ENCODE measurements at regions not wholly inside any gene's neighbourhood (a gene's known extent, or its start where the extent isn't known, plus 50 kb on each side); places are given as distances from the start of the nearest gene placed in this dataset.

DNA sequence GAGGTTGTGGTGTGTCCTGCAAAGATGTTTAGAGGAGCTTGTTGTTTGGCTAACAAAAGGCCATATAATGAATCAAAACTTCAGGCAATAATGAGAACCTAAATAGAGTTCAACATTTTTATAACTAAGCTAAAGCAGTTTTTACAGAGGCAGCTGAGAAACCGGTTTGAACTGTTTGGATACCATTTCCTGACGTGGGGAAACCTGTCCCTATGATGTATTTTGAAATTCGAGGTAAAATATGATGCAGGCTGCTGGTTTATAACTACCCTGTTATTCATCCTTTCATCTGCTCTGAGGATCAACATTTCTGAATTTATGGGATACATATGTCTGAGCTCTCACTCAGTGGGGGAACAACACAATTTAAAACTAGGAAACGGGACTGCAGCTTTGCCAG is 289.5 kb upstream of the IRX2 start (continued):
- TF ChIP-seq, protein P1, sequence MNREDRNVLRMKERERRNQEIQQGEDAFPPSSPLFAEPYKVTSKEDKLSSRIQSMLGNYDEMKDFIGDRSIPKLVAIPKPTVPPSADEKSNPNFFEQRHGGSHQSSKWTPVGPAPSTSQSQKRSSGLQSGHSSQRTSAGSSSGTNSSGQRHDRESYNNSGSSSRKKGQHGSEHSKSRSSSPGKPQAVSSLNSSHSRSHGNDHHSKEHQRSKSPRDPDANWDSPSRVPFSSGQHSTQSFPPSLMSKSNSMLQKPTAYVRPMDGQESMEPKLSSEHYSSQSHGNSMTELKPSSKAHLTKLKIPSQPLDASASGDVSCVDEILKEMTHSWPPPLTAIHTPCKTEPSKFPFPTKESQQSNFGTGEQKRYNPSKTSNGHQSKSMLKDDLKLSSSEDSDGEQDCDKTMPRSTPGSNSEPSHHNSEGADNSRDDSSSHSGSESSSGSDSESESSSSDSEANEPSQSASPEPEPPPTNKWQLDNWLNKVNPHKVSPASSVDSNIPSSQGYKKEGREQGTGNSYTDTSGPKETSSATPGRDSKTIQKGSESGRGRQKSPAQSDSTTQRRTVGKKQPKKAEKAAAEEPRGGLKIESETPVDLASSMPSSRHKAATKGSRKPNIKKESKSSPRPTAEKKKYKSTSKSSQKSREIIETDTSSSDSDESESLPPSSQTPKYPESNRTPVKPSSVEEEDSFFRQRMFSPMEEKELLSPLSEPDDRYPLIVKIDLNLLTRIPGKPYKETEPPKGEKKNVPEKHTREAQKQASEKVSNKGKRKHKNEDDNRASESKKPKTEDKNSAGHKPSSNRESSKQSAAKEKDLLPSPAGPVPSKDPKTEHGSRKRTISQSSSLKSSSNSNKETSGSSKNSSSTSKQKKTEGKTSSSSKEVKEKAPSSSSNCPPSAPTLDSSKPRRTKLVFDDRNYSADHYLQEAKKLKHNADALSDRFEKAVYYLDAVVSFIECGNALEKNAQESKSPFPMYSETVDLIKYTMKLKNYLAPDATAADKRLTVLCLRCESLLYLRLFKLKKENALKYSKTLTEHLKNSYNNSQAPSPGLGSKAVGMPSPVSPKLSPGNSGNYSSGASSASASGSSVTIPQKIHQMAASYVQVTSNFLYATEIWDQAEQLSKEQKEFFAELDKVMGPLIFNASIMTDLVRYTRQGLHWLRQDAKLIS (CRISPR knock-in tag; IDR thresholded peaks at IDR 0.05; ENCODE audit: borderline replicate concordance), result no peak
- TF ChIP-seq, protein P2, sequence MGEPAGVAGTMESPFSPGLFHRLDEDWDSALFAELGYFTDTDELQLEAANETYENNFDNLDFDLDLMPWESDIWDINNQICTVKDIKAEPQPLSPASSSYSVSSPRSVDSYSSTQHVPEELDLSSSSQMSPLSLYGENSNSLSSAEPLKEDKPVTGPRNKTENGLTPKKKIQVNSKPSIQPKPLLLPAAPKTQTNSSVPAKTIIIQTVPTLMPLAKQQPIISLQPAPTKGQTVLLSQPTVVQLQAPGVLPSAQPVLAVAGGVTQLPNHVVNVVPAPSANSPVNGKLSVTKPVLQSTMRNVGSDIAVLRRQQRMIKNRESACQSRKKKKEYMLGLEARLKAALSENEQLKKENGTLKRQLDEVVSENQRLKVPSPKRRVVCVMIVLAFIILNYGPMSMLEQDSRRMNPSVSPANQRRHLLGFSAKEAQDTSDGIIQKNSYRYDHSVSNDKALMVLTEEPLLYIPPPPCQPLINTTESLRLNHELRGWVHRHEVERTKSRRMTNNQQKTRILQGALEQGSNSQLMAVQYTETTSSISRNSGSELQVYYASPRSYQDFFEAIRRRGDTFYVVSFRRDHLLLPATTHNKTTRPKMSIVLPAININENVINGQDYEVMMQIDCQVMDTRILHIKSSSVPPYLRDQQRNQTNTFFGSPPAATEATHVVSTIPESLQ (CRISPR knock-in tag; IDR thresholded peaks at IDR 0.05), result no peak

DNA sequence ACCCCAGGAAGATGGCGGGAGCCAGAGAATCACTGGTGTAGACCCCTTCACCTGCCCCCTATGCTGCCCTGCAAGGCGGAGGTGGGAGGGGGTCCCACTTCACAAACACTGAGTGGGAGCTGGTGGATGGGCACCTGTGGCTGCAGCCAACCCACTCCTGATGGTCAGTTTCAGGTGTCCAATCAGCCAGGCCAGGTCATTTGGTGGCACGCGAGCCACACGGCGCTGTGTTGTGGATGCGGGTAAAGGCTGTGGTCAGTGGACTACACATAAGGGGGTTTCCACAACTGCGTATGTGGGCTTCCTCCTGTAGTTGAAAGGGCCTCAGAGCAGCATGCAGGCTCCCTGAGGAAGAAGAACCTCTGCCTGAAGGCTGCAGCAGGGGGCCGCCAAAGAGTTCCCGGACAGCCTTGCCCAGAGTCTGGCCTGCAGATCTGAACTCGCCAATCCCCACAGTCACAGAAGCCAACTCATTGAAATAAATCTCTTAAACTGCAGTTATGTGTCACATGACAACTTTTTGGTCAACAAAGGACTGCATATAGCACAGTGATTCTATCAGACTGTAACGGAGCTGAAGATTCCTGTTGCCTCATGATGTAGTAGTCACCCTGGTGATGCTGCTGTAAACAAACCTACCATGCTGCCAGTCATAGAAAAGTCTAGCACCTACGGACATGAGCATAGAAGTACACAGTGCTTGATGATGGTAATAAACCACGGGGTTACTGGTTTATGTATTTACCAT is 284.7 kb upstream of the IRX2 start:
- peaks cover 5% of the 10 kb centered on the region; the same call in 1 of the 2 replicates for H3K9me3 Mint-ChIP-seq
- H3K36me3 Mint-ChIP-seq, result no peaks in the 10 kb centered on the region
- ChIA-PET CTCF (no interaction called here), POLR2A (no interaction called here)
- no peak for DNase-seq (ENCODE audit: low spot score)
- no peak overlapping the region for H3K27ac Mint-ChIP-seq
- peaks cover 16% of the 10 kb centered on the region for H3K4me1 Mint-ChIP-seq
- no peaks in the 10 kb centered on the region for H3K27me3 Mint-ChIP-seq (ENCODE audit: low read depth)
- TF ChIP-seq ZNF219 (CRISPR knock-in tag; IDR thresholded peaks at IDR 0.05; ENCODE audit: borderline replicate concordance), result no peak
- no peak for TF ChIP-seq SOX15 (CRISPR knock-in tag; IDR thresholded peaks at IDR 0.05)
- TF ChIP-seq CREM (CRISPR knock-in tag; IDR thresholded peaks at IDR 0.05), result no peak
- no peak for TF ChIP-seq RELA (CRISPR knock-in tag; IDR thresholded peaks at IDR 0.05; ENCODE audit: borderline replicate concordance)
- TF ChIP-seq, protein P3, sequence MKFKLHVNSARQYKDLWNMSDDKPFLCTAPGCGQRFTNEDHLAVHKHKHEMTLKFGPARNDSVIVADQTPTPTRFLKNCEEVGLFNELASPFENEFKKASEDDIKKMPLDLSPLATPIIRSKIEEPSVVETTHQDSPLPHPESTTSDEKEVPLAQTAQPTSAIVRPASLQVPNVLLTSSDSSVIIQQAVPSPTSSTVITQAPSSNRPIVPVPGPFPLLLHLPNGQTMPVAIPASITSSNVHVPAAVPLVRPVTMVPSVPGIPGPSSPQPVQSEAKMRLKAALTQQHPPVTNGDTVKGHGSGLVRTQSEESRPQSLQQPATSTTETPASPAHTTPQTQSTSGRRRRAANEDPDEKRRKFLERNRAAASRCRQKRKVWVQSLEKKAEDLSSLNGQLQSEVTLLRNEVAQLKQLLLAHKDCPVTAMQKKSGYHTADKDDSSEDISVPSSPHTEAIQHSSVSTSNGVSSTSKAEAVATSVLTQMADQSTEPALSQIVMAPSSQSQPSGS (CRISPR knock-in tag; IDR thresholded peaks at IDR 0.05; ENCODE audit: borderline replicate concordance, low read depth), result no peak
- TF ChIP-seq ELF4 (CRISPR knock-in tag; IDR thresholded peaks at IDR 0.05; ENCODE audit: low read depth), result no peak
- H3K4me3 Mint-ChIP-seq, result no peak overlapping the region
- no peak for ATAC-seq

DNA sequence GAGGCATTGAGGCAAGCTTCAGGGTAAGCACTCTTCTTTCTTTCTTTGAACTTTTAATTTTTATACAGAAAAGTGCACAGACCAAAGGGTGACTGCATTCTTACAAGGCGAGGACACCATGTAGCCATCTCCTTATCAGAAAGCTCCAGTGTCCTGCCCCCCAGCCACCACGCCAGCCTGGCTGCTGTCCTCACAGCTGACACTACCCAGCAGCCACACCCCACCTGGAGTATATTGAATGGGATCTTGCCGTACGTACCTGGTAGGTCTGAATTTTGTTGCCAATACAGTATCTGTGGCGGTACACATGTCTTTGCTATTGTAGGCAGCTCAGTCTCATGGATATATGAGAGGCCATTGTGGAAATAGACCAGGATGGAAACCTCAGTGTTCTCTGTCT is 284.0 kb upstream of the IRX2 start:
- H3K4me3 Mint-ChIP-seq, result no peak overlapping the region
- H3K36me3 Mint-ChIP-seq, result no peaks in the 10 kb centered on the region
- H3K27me3 Mint-ChIP-seq (ENCODE audit: low read depth), result no peaks in the 10 kb centered on the region
- ChIA-PET POLR2A (no interaction called here), CTCF (no interaction called here)
- no peak overlapping the region for H3K27ac Mint-ChIP-seq
- DNase-seq (ENCODE audit: low spot score) (no peak), ATAC-seq (no peak)
- peaks cover 5% of the 10 kb centered on the region; the same call in 1 of the 2 replicates for H3K9me3 Mint-ChIP-seq
- H3K4me1 Mint-ChIP-seq, result peaks cover 16% of the 10 kb centered on the region
- TF ChIP-seq, protein P4, sequence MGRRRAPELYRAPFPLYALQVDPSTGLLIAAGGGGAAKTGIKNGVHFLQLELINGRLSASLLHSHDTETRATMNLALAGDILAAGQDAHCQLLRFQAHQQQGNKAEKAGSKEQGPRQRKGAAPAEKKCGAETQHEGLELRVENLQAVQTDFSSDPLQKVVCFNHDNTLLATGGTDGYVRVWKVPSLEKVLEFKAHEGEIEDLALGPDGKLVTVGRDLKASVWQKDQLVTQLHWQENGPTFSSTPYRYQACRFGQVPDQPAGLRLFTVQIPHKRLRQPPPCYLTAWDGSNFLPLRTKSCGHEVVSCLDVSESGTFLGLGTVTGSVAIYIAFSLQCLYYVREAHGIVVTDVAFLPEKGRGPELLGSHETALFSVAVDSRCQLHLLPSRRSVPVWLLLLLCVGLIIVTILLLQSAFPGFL (CRISPR knock-in tag; IDR thresholded peaks at IDR 0.05; ENCODE audit: borderline replicate concordance), result no peak
- no peak for TF ChIP-seq SMAD3 (CRISPR knock-in tag; IDR thresholded peaks at IDR 0.05; ENCODE audit: borderline replicate concordance)
- TF ChIP-seq, protein P5, sequence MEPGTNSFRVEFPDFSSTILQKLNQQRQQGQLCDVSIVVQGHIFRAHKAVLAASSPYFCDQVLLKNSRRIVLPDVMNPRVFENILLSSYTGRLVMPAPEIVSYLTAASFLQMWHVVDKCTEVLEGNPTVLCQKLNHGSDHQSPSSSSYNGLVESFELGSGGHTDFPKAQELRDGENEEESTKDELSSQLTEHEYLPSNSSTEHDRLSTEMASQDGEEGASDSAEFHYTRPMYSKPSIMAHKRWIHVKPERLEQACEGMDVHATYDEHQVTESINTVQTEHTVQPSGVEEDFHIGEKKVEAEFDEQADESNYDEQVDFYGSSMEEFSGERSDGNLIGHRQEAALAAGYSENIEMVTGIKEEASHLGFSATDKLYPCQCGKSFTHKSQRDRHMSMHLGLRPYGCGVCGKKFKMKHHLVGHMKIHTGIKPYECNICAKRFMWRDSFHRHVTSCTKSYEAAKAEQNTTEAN (CRISPR knock-in tag; IDR thresholded peaks at IDR 0.05), result no peak
- TF ChIP-seq, protein P6, sequence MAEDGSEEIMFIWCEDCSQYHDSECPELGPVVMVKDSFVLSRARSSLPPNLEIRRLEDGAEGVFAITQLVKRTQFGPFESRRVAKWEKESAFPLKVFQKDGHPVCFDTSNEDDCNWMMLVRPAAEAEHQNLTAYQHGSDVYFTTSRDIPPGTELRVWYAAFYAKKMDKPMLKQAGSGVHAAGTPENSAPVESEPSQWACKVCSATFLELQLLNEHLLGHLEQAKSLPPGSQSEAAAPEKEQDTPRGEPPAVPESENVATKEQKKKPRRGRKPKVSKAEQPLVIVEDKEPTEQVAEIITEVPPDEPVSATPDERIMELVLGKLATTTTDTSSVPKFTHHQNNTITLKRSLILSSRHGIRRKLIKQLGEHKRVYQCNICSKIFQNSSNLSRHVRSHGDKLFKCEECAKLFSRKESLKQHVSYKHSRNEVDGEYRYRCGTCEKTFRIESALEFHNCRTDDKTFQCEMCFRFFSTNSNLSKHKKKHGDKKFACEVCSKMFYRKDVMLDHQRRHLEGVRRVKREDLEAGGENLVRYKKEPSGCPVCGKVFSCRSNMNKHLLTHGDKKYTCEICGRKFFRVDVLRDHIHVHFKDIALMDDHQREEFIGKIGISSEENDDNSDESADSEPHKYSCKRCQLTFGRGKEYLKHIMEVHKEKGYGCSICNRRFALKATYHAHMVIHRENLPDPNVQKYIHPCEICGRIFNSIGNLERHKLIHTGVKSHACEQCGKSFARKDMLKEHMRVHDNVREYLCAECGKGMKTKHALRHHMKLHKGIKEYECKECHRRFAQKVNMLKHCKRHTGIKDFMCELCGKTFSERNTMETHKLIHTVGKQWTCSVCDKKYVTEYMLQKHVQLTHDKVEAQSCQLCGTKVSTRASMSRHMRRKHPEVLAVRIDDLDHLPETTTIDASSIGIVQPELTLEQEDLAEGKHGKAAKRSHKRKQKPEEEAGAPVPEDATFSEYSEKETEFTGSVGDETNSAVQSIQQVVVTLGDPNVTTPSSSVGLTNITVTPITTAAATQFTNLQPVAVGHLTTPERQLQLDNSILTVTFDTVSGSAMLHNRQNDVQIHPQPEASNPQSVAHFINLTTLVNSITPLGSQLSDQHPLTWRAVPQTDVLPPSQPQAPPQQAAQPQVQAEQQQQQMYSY (CRISPR knock-in tag; IDR thresholded peaks at IDR 0.05), result no peak
- TF ChIP-seq, protein P7, sequence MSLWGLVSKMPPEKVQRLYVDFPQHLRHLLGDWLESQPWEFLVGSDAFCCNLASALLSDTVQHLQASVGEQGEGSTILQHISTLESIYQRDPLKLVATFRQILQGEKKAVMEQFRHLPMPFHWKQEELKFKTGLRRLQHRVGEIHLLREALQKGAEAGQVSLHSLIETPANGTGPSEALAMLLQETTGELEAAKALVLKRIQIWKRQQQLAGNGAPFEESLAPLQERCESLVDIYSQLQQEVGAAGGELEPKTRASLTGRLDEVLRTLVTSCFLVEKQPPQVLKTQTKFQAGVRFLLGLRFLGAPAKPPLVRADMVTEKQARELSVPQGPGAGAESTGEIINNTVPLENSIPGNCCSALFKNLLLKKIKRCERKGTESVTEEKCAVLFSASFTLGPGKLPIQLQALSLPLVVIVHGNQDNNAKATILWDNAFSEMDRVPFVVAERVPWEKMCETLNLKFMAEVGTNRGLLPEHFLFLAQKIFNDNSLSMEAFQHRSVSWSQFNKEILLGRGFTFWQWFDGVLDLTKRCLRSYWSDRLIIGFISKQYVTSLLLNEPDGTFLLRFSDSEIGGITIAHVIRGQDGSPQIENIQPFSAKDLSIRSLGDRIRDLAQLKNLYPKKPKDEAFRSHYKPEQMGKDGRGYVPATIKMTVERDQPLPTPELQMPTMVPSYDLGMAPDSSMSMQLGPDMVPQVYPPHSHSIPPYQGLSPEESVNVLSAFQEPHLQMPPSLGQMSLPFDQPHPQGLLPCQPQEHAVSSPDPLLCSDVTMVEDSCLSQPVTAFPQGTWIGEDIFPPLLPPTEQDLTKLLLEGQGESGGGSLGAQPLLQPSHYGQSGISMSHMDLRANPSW (CRISPR knock-in tag; conservative IDR thresholded peaks at IDR 0.05; ENCODE audit: low read depth), result no peak

All from WTC11 (cell line).